Ramos (cell line): ENCODE measurements at regions not wholly inside any gene's neighbourhood (a gene's known extent, or its start where the extent isn't known, plus 50 kb on each side); places are given as distances from the start of the nearest gene placed in this dataset.

ENCODE experiments used
- in situ Hi-C: fragments of 300-500 bp; cut with MboI; formaldehyde crosslinking; loops from one replicate; pipeline ENCODE4 v1.14.3; 2022; ENCODE audit warnings: low sequenced_read_pairs; ENCODE audit not compliant: unreplicated experiment

DNA sequence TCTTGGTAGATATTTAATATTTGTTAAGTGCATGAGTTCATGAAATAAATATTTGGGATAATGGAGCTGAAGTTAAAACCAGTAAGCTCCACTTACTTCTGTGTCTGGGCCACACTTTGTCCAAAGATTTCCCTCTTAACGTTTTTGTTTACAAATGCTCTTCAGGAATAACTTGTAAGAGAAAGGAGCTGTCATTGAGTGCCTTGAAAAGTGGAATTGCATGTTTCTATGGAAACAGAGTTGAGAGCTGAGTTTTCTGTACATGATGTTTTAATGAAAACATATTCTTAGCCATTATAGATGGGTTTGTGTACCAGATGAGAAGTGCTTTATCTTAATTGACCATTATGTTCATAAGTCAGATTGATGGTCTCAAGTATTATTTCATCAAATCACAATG, 1045.4 kb upstream of the EEF2KMT start:
- in situ Hi-C loops: no loop called here

DNA sequence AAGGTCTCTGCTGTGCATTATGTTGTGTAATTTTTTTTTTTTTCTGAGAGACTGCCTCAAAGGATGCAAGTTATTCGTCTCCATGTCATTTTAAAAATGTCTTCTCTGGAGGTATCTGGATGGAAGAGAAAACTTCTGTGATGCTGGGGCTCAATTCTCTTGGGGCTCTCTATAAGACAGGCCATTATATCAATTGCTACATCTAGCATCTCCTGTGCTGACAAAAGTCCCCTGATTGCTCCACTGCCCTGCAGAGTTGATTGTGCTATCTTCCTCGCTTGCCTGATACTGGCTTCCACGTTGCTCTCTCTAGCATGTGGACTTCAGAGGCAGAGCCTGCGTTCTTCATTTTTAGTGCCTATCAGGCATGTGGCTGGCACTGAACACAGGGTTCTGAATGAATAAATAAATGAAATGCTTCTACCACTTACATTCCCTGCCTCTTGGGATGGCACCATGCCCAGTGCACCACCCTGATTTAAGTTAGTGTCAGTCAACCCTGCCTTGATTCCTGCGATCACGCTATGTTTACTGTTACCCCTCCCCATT, 1035.5 kb upstream of the EEF2KMT start:
- in situ Hi-C loops: no loop called here

DNA sequence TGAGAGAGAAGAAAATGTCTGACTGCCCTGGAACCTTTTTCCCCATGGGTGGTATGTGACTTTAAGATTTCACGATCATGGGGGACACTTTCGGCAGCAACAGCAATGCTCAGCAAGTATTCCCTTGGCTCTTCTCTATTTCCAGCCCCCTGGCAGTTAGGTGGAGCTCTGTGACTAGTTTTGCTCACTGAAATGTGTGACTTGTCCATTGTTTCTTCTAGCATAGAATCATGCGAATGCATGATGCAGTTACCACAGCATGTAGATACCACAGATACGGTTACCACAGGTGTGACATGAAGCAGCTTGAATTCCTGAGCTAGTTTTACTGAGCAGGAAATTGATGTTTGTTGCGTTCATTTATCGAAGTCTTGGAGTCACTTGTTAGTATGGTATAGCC, 1034.5 kb upstream of the EEF2KMT start:
- in situ Hi-C loops: no loop called here

GRCh38 chr16:6131526-6132050, 1034.0 kb upstream of the EEF2KMT start:
- in situ Hi-C loops: no loop called here

- in situ Hi-C loops: no loop called here
Measured at GRCh38 chr16:6125483-6126259, 1028.1 kb upstream of the EEF2KMT start.

DNA sequence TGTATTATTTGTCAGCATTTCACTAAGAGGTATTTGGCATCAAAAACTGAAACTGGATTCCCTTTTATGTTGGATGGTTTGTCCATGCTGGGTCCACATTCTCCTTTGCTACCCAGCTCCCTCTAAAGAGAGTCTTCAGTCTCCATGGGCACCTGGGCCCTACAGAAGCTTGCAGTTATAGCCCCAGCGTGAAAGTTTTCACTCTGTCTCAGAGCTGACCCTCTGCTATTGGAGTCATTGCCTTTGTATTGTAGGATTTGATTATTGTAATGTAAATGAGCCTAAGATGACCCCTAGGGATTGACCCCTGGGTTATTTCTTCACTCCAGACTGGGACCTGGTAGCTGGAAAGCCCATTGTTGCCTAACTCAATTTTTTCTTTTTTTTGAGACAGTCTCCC, 1026.5 kb upstream of the EEF2KMT start:
- in situ Hi-C loops: no loop called here

DNA sequence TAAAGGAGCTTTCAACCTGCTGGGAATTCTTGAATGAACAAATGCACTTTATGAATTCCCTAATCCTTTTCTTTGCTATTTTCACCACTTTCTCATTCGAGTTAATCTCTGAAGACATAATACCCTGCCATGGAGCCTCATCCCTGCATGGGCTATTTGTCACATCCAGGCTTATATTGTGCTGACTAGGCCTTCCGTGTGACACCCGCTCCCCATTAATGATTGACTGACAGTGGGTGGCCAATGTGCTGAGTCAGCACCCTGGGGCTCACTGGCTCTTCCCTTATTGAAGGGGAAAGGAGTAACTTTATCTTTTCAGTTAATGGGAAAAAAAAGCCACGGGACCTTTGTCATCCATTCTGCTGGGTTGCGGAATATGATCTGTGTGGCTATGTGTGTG, 1024.8 kb upstream of the EEF2KMT start:
- in situ Hi-C loops: no loop called here

- in situ Hi-C loops: no loop called here
Measured at GRCh38 chr16:6114691-6115090, 1017.1 kb upstream of the EEF2KMT start.

GRCh38 chr16:6113749-6114148, 1016.2 kb upstream of the EEF2KMT start:
- in situ Hi-C loops: no loop called here

DNA sequence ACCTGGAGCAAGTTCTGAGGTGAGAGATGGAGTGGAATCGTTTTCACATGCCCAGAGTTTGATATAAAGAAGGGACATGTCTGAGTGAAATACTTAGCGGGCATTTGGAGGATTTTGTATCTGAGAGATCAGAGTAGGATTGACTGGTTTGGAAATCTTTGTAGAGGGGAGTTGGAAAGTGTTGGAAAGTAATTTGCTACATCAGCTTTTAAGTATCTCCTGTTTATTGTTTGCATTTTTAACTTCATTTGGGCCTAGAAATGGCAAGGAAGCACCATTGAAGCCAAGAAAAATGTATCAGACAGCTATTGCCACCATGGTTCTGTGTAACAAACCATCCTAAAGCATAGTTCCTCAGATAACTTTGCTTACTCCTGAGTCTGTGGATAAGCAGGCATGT, 1015.1 kb upstream of the EEF2KMT start:
- in situ Hi-C loops: no loop called here

GRCh38 chr16:6111390-6111789, 1013.8 kb upstream of the EEF2KMT start:
- in situ Hi-C loops: no loop called here

DNA sequence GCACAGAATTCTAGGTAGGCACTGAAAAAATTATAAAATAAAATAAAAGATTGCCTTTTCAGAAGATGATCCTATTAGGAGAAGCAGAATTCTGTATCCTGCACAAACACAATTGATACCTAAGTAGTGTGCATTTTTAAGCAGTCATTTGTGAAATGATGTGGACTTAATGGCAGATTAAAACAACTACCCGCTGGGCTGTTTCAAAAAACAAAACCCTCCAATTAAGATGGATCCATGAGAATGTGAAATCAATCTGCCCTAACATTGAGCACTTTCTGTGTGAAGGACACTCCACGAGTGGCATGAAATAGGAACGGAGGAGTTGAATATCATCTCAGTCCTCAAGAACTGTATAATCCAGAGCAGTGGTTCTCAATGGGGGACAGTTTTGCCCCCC, 1012.8 kb upstream of the EEF2KMT start:
- in situ Hi-C loops: no loop called here

GRCh38 chr16:6106061-6106460, 1008.5 kb upstream of the EEF2KMT start:
- in situ Hi-C loops: no loop called here

- in situ Hi-C loops: no loop called here
Measured at GRCh38 chr16:6105115-6105514, 1007.5 kb upstream of the EEF2KMT start.

DNA sequence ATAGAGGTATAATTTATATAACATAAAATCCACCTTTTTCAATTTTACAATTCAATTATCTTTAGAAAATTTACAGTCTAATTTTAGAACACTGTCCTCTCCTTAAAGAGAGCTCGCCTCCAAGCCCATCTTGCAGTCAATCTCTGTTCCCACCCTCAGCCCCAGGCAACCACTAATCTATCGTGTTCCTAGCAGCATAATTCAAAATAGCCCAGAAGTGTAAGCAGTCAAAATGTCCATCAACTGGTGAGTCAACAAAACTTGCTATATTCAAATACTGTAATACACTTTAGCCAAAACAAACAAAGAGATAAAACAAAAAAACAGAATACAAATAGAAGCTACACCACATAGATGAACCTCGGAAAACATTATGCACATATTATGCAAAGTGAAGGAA, 1006.8 kb upstream of the EEF2KMT start:
- in situ Hi-C loops: no loop called here

DNA sequence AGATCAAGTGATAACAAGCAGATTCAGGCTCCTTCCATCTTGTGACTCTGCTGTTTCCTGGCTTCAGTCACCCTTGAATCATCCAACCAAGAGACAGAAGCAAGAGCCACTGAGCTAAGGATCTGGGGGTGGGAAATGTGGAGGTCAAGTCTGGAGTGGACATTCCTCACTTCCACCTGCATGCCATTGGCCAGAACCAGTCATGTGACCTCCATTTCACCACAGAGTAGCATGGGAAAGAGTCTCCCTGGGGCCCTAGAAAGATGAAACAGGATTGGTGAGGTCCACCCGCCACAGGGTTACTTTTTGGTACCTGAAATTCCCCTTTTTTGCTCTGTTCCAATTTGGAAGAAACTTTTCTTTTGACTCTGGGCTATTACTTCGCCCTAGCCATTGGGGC, 1006.0 kb upstream of the EEF2KMT start:
- in situ Hi-C loops: no loop called here

DNA sequence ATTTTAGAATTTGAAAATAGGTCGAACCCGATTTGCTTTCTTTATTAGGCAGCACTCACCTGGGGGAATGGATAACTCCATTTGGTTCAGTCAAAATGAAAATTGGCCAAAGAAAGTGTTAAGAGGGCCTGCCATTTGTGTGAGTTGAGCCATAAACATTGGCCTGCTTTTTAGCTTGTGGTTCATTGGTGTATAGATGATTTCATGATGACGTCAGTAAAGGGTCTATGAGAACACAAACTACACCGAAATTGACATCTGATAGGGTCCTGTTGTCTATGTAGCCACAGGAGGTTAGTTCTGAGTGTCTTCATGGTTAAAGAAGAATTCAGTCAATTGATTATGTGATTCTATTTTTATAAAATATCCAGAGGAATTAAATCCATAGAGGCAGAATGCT, 1001.5 kb upstream of the EEF2KMT start:
- in situ Hi-C loops: no loop called here

DNA sequence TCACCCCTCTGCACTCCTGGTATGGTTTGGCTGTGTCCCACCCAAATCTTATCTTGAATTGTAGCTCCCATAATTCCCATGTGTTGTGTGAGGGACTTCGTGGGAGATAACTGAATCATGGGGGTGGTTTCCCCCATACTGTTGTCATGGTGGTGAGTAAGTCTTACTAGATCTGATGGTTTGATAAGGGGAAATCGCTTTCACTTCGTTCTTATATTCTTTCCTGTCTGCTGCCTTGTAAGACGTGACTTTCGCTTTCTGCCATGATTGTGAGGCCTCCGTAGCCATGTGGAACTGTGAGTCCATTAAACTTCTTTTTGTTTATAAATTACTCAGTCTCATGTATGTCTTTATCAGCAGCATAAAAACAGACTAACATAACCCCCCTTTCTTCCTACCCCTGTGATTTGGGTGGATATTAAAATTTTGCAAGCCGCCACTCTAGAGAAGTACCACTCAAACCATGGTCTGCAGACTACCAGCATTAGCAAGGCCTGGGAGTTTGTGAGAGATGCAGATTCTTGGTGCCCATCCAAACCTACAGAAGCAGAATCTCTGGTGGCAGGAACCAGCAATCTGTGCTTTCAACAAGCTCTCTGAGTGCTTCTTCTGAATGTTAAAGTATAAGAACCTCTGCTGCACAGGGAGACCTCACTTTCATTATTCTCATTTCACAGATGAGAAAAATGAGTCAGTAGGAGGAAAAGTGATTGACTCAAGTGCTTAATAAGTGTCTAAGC, 999.5 kb upstream of the EEF2KMT start:
- in situ Hi-C loops: no loop called here

GRCh38 chr16:6095414-6095813, 997.8 kb upstream of the EEF2KMT start:
- in situ Hi-C loops: no loop called here

GRCh38 chr16:6091021-6091420, 993.4 kb upstream of the EEF2KMT start:
- in situ Hi-C loops: no loop called here

- in situ Hi-C loops: no loop called here
Measured at GRCh38 chr16:6081320-6081976, 983.9 kb upstream of the EEF2KMT start.
